WI38 (cell line): ENCODE measurements at regions not wholly inside any gene's neighbourhood (a gene's known extent, or its start where the extent isn't known, plus 50 kb on each side); places are given as distances from the start of the nearest gene placed in this dataset.

ENCODE experiments used
- H3K4me3 ChIP-seq: 2 replicates; pipeline ENCODE4 v1.5.1; 2011; ENCODE audit warnings: low read depth, mild to moderate bottlenecking, control low read depth, low read length
- TF ChIP-seq, protein P1 (sequence below): IDR thresholded peaks from 2 replicates; pipeline ENCODE4 v1.5.1; 2012; ENCODE audit warnings: low read depth, mild to moderate bottlenecking, control low read depth, low read length

DNA sequence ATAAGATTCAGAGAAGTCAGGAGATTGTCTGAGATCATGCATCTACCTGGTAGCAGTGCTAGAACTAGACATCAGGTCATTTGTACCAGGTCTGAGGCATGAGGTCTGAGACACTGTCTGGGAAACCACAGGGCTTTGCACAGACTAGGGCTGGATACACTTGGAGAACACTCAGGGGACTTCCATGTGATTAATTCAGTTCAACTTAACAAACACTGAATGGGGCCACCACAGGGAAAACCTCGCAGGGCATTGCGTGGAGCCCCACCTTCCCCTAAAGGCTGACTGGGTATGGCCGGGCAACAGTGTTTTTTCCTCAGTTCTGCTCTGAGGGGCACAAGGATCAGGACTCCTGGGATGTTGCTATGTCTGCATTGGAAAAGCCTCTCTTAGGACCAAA lies 86.5 kb upstream of the WARS2 start:
- H3K4me3 ChIP-seq = no peak overlapping the region
- TF ChIP-seq, protein P1, sequence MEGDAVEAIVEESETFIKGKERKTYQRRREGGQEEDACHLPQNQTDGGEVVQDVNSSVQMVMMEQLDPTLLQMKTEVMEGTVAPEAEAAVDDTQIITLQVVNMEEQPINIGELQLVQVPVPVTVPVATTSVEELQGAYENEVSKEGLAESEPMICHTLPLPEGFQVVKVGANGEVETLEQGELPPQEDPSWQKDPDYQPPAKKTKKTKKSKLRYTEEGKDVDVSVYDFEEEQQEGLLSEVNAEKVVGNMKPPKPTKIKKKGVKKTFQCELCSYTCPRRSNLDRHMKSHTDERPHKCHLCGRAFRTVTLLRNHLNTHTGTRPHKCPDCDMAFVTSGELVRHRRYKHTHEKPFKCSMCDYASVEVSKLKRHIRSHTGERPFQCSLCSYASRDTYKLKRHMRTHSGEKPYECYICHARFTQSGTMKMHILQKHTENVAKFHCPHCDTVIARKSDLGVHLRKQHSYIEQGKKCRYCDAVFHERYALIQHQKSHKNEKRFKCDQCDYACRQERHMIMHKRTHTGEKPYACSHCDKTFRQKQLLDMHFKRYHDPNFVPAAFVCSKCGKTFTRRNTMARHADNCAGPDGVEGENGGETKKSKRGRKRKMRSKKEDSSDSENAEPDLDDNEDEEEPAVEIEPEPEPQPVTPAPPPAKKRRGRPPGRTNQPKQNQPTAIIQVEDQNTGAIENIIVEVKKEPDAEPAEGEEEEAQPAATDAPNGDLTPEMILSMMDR = no peak

DNA sequence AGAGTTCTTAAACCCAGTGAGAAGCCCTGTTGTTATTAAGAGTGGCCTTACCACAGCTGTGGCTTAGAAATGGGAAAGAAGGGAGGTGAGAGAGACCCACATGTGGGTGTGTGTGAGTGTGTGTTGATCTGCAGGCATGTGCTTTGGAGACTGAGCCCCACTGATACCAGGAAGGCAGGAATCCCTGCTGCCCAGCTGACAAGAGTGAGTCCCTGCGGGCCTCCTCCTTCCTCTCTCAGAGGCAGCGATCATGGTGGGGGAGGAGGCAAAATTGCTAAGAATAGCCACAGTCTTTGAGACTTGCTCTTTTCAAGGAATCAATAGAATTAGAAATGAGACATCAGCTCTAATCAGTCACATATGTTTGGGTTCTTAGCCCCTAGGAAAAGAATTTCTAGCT lies 87.0 kb upstream of the WARS2 start:
- H3K4me3 ChIP-seq = no peak overlapping the region
- TF ChIP-seq, protein P1 = no peak

DNA sequence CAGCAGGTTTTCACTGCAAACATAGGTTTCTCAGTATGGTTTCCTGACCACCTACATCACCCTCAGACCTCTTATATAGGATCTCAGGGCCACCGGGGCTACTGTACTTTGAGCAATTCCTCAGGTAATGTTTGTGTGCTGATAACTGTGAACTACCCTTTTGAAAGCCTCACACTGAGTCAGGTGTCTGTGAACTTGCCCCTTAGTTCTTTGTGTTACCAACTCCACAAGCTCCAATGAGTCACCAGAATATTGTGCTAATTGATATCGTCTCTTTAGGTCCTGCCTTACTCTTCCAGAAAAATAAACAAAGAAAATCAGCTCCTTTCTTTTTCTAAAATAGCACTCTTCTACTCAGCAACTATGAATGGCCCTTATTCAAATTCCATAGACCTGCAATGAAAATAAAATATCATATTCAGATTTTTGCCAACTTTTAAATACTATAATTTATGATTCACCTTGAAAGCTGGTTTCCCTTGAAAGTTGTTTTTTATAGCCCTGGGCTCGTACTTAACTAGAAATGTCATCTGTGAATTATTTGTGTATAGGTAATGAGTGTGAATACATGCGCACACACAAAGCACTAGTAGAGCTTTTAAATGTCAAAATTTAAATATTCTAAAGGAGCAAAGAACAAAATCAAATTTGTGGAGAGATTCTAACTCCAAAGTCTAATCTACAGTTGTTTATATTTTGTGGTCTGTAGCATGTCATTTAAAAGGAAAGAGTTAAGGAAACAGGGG lies 88.1 kb upstream of the WARS2 start:
- H3K4me3 ChIP-seq = no peak overlapping the region
- TF ChIP-seq, protein P1 = no peak

DNA sequence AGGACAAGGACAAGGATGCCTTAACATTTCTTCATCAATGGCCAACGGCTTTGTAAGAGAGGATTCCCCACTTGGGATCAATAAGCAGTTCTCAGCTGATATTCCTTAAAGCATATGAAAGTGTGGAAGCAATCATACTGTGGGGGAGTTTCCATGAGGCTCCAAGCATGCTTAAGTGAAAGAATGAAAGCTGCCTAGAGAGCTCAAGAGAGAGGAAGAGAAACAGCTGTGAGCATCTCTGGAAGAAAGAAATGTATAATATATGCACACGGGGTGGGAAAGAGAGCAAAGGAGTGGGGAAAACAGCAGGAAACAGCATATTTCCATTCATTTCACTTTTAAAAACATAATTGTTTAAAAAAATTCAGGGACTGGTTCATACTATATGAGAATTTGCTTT lies 94.7 kb upstream of the WARS2 start:
- no peak overlapping the region for H3K4me3 ChIP-seq
- TF ChIP-seq, protein P1 = no peak

DNA sequence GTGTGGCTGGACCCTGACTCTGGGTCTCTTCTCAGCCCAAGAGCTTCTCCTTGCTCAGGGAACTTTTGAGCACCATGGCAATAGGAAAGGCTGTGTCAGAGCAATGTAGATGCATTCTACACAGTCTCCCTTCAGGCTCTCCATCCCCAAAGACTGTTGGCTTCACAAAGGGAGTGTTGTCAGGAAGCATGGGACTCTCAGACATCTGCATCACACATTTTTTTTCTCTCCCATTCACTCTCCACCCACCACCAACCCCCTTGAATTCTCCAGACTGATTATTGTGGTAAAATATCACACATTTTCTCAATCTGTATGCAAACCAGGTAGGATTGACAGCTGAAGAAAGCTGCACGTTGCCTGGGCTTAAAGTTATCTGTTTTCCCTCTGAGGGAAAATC lies 105.4 kb upstream of the WARS2 start:
- no peak overlapping the region for H3K4me3 ChIP-seq

DNA sequence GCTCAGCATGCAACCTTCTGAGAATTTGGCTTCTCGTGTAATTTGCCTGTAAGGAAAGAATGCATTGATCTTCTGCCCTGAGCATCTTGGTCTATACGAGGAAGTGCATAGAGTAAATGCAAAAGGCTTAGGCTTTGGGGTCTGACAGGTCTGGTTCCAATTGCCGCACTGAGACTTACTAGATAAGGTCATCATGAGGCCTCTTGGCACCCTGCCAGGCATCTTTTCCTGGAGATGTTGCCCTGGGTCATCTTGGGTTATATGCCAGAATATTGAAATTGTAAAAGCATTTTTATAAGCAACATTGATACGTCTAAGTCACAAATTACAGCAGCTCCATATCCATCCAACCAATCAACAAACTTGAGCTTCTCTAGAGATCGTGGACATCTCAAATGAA lies 108.8 kb upstream of the WARS2 start:
- TF ChIP-seq, protein P1 = no peak
- no peak overlapping the region for H3K4me3 ChIP-seq

More for the DNA sequence above, 105.4 kb upstream of the WARS2 start:
- TF ChIP-seq, protein P1 = no peak

DNA sequence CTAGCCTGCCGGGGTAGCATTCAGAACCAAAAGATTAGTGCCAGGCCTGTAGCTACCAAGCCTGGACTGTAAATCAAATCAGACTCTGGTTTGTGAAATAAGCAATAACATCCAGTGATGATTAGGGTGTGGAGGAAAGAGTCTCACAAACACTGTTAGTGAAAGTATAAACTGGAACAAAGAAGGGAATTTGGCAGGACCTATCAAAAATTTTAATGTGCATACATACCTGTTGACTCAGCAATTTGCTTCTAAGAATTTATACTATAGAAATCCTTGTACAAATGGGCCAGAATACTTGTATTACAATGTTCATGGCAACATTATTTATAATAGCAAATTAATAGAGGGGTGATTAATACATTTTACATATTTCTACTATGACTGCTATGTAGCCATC lies 109.8 kb upstream of the WARS2 start:
- H3K4me3 ChIP-seq = no peak overlapping the region
- TF ChIP-seq, protein P1 = no peak
